HL-60 (cell line): ENCODE measurements at regions not wholly inside any gene's neighbourhood (a gene's known extent, or its start where the extent isn't known, plus 50 kb on each side); places are given as distances from the start of the nearest gene placed in this dataset.

Source experiments
- DNase-seq, 2 experiments: peaks; one replicate each; pipeline ENCODE4 v3.0.0-alpha.2; 2010 to 2020; ENCODE audit warnings: low read depth in 1 of 2, low spot score in 1 of 2
- H3K27ac ChIP-seq: fragments of 250-450 bp; sonication (Bioruptor Pico); replicated peaks from 2 replicates; pipeline ENCODE4 v1.5.1; 2020; ENCODE audit warnings: mild to moderate bottlenecking, moderate library complexity
- H3K27me3 ChIP-seq: fragments of 250-450 bp; sonication (Bioruptor Pico); 2 replicates; pipeline ENCODE4 v1.5.1; 2021; ENCODE audit warnings: mild to moderate bottlenecking, moderate library complexity; ENCODE audit not compliant: insufficient read depth, poor library complexity, severe bottlenecking
- H3K4me3 ChIP-seq: replicated peaks from 2 replicates; pipeline ENCODE4 v1.5.1; 2011; ENCODE audit warnings: mild to moderate bottlenecking, control low read depth, low read length; ENCODE audit not compliant: insufficient read depth
- CTCF ChIP-seq: IDR thresholded peaks from one replicate; pipeline ENCODE4 v1.5.1; 2011; ENCODE audit warnings: low read length, control low read depth, inconsistent platforms; ENCODE audit not compliant: insufficient read depth
- GABPA ChIP-seq: IDR thresholded peaks from 2 replicates; pipeline ENCODE4 v1.6.1; 2012; ENCODE audit warnings: low read depth
- POLR2AphosphoS5 ChIP-seq: IDR thresholded peaks from 2 replicates; pipeline ENCODE4 v1.6.1; 2012; ENCODE audit warnings: low read depth
- REST ChIP-seq: IDR thresholded peaks from 2 replicates; pipeline ENCODE4 v1.6.1; 2012; ENCODE audit warnings: low read depth; ENCODE audit not compliant: insufficient replicate concordance
- SPI1 ChIP-seq: IDR thresholded peaks from 2 replicates; pipeline ENCODE4 v1.6.1; 2012; ENCODE audit warnings: low read depth, mild to moderate bottlenecking, borderline replicate concordance

- Histone ChIP-seq H3K4me3 (no peak overlapping the region), H3K27ac (no peak overlapping the region), H3K27me3 (no peaks in the 10 kb centered on the region)
- TF ChIP-seq SPI1 = no peak
- no peak for TF ChIP-seq POLR2AphosphoS5
- TF ChIP-seq GABPA = no peak
- TF ChIP-seq CTCF = no peak
- no peak for TF ChIP-seq REST
- DNase-seq = no peak
Measured at GRCh38 chr10:90579602-90580242, 278.1 kb downstream of the HTR7 start.

- no peak for DNase-seq
- TF ChIP-seq CTCF (no peak), GABPA (no peak), POLR2AphosphoS5 (no peak), SPI1 (no peak), REST (no peak)
- no peaks in the 10 kb centered on the region for H3K27me3 ChIP-seq
- H3K4me3 ChIP-seq = no peak overlapping the region
- no peak overlapping the region for H3K27ac ChIP-seq
Measured at GRCh38 chr10:90583416-90583815, 274.4 kb downstream of the HTR7 start.

GRCh38 chr10:90587081-90587491 is 270.8 kb downstream of the HTR7 start:
- Histone ChIP-seq H3K27ac (no peak overlapping the region), H3K4me3 (no peak overlapping the region), H3K27me3 (no peaks in the 10 kb centered on the region)
- no peak for DNase-seq
- TF ChIP-seq SPI1 (no peak), GABPA (no peak), CTCF (no peak), POLR2AphosphoS5 (no peak), REST (no peak)
